ENCODE measurements at regions not wholly inside any gene's neighbourhood (a gene's known extent, or its start where the extent isn't known, plus 50 kb on each side); places are given as distances from the start of the nearest gene placed in this dataset.
A peak's percentile ranks its signal among the peaks of the same experiment; 100 is the strongest.

GRCh38 chr4:78703079-78703478 is 73.1 kb upstream of the BMP2K start:
- H3K79me2 ChIP-seq (ENCODE audit: control insufficient read depth, low read length), result no peaks in the 10 kb centered on the region
- H3K36me3 ChIP-seq (ENCODE audit: control insufficient read depth, low read length), result no peaks in the 10 kb centered on the region
- no peak overlapping the region for H3K27ac ChIP-seq (ENCODE audit: low read depth, low read length)
- no peak overlapping the region for H3K4me3 ChIP-seq (ENCODE audit: low read length)
- H3K9me2 ChIP-seq (replicated peaks; ENCODE audit: control insufficient read depth, low read length), result no peaks in the 10 kb centered on the region
- H3K27me3 ChIP-seq (ENCODE audit: control insufficient read depth, low read length), result no peaks in the 10 kb centered on the region
- H3K4me2 ChIP-seq (ENCODE audit: low read length), result peak overlapping the region; percentile 24; the same call in 1 of the 2 replicates
- H4K20me1 ChIP-seq (ENCODE audit: control insufficient read depth, insufficient read depth, low read depth, low read length), result no peaks in the 10 kb centered on the region
- peaks cover 48% of the 10 kb centered on the region for H3K4me1 ChIP-seq (ENCODE audit: control insufficient read depth, low read length)
- H3F3A ChIP-seq (ENCODE audit: control insufficient read depth, insufficient read depth), result no peaks in the 10 kb centered on the region; the same call in none of the 2 replicates
- TF ChIP-seq CTCF (IDR thresholded peaks at IDR 0.05; ENCODE audit: low read depth, low read length, poor library complexity, severe bottlenecking) (no peak), EZH2phosphoT487 (IDR thresholded peaks at IDR 0.05; ENCODE audit: borderline replicate concordance, low read length) (no peak)
- peaks cover 8% of the 10 kb centered on the region; the same call in 1 of the 2 replicates for H3K9me3 ChIP-seq (ENCODE audit: control insufficient read depth, insufficient read depth, low read length)

GRCh38 chr4:78704317-78704716 is 71.8 kb upstream of the BMP2K start:
- H3K4me3 ChIP-seq (ENCODE audit: low read length), result no peak overlapping the region
- no peaks in the 10 kb centered on the region for H3K9me2 ChIP-seq (replicated peaks; ENCODE audit: control insufficient read depth, low read length)
- H3K27me3 ChIP-seq (ENCODE audit: control insufficient read depth, low read length), result no peaks in the 10 kb centered on the region
- H3K27ac ChIP-seq (ENCODE audit: low read depth, low read length), result no peak overlapping the region
- H3K79me2 ChIP-seq (ENCODE audit: control insufficient read depth, low read length), result no peaks in the 10 kb centered on the region
- peaks cover 8% of the 10 kb centered on the region; the same call in 1 of the 2 replicates for H3K9me3 ChIP-seq (ENCODE audit: control insufficient read depth, insufficient read depth, low read length)
- H3F3A ChIP-seq (ENCODE audit: control insufficient read depth, insufficient read depth), result no peaks in the 10 kb centered on the region; the same call in none of the 2 replicates
- TF ChIP-seq EZH2phosphoT487 (IDR thresholded peaks at IDR 0.05; ENCODE audit: borderline replicate concordance, low read length) (no peak), CTCF (IDR thresholded peaks at IDR 0.05; ENCODE audit: low read depth, low read length, poor library complexity, severe bottlenecking) (no peak)
- H3K4me2 ChIP-seq (ENCODE audit: low read length), result no peak overlapping the region
- no peaks in the 10 kb centered on the region for H4K20me1 ChIP-seq (ENCODE audit: control insufficient read depth, insufficient read depth, low read depth, low read length)
- H3K4me1 ChIP-seq (ENCODE audit: control insufficient read depth, low read length), result peaks cover 50% of the 10 kb centered on the region
- H3K36me3 ChIP-seq (ENCODE audit: control insufficient read depth, low read length), result no peaks in the 10 kb centered on the region

- Histone ChIP-seq H3K79me2 (ENCODE audit: control insufficient read depth, low read length) (no peaks in the 10 kb centered on the region), H3K27ac (ENCODE audit: low read depth, low read length) (peak overlapping the region; percentile 8; the same call in 1 of the 2 replicates), H3F3A (ENCODE audit: control insufficient read depth, insufficient read depth) (no peaks in the 10 kb centered on the region; the same call in none of the 2 replicates), H3K9me3 (ENCODE audit: control insufficient read depth, insufficient read depth, low read length) (peaks cover 8% of the 10 kb centered on the region; the same call in 1 of the 2 replicates), H3K4me1 (ENCODE audit: control insufficient read depth, low read length) (peaks cover 50% of the 10 kb centered on the region), H4K20me1 (ENCODE audit: control insufficient read depth, insufficient read depth, low read depth, low read length) (no peaks in the 10 kb centered on the region), H3K27me3 (ENCODE audit: control insufficient read depth, low read length) (no peaks in the 10 kb centered on the region), H3K4me2 (ENCODE audit: low read length) (peak overlapping the region; percentile 18), H3K4me3 (ENCODE audit: low read length) (peak overlapping the region; percentile 16; the same call in 1 of the 2 replicates), H3K9me2 (replicated peaks; ENCODE audit: control insufficient read depth, low read length) (no peaks in the 10 kb centered on the region), H3K36me3 (ENCODE audit: control insufficient read depth, low read length) (no peaks in the 10 kb centered on the region)
- TF ChIP-seq EZH2phosphoT487 (IDR thresholded peaks at IDR 0.05; ENCODE audit: borderline replicate concordance, low read length) (no peak), CTCF (IDR thresholded peaks at IDR 0.05; ENCODE audit: low read depth, low read length, poor library complexity, severe bottlenecking) (no peak)
Observed at GRCh38 chr4:78704981-78705683, 71.0 kb upstream of the BMP2K start.

All from DOHH2 (cell line).